ENCODE measurements at regions not wholly inside any gene's neighbourhood (a gene's known extent, or its start where the extent isn't known, plus 50 kb on each side); places are given as distances from the start of the nearest gene placed in this dataset.

DNA sequence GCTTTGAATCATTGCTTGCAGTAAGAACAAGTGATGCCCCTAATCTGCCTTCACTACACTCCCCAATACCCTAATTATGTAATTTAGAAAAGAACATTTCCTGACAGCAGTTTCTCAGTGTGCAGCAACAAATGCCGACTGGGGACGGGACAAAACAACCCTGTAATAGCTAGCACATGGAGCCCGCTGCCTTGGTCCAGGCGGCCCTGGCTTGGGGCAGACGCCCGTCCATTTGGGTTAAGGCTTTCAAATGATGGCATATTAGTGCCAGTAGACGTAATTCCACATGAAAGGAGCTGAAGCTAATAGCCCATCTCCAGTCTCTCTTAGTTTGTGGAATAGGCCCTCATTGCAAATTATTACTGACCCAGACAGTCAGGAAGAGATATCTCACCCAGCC lies 150.6 kb upstream of the PITX1 start:
- no peaks in the 10 kb centered on the region for H3K36me3 ChIP-seq (ENCODE audit: control insufficient read depth, insufficient read depth, low read length)
- no peaks in the 10 kb centered on the region for H3K27me3 ChIP-seq (ENCODE audit: control insufficient read depth, insufficient read depth, low read length)
- H3K4me3 ChIP-seq (ENCODE audit: low read length) = no peak overlapping the region
- H3K4me1 ChIP-seq (ENCODE audit: control insufficient read depth, insufficient read depth, low read length) = no peaks in the 10 kb centered on the region
- no peak overlapping the region for H3K9ac ChIP-seq (ENCODE audit: low read length)
- H3K27ac ChIP-seq (ENCODE audit: low read depth, low read length) = no peak overlapping the region

DNA sequence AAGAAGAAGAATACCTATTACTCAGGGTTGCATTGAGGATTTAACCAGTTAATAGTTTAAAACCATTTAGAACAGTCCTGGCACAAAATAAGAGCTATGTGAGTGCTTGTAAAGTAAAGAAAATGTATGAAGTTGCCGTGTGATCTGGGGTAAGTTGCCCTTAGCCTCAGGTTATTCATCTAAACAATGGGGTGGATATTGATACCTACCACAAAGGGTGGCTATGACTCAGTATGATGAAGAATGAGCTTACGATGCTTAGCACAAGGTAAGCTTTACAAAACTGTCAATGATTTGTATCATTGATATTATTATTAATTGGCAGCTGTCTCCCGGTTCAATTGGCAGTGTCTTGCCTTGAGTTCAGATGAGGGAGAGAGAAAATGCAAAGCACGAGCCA lies 149.4 kb upstream of the PITX1 start:
- no peak overlapping the region for H3K9ac ChIP-seq (ENCODE audit: low read length)
- H3K36me3 ChIP-seq (ENCODE audit: control insufficient read depth, insufficient read depth, low read length) = no peaks in the 10 kb centered on the region
- no peak overlapping the region for H3K27ac ChIP-seq (ENCODE audit: low read depth, low read length)
- H3K4me1 ChIP-seq (ENCODE audit: control insufficient read depth, insufficient read depth, low read length) = no peaks in the 10 kb centered on the region
- no peak overlapping the region for H3K4me3 ChIP-seq (ENCODE audit: low read length)
- H3K27me3 ChIP-seq (ENCODE audit: control insufficient read depth, insufficient read depth, low read length) = no peaks in the 10 kb centered on the region

- Histone ChIP-seq H3K9ac (ENCODE audit: low read length) (no peak overlapping the region), H3K27ac (ENCODE audit: low read depth, low read length) (no peak overlapping the region), H3K27me3 (ENCODE audit: control insufficient read depth, insufficient read depth, low read length) (no peaks in the 10 kb centered on the region), H3K36me3 (ENCODE audit: control insufficient read depth, insufficient read depth, low read length) (no peaks in the 10 kb centered on the region), H3K4me3 (ENCODE audit: low read length) (no peak overlapping the region), H3K4me1 (ENCODE audit: control insufficient read depth, insufficient read depth, low read length) (no peaks in the 10 kb centered on the region)
Measured at GRCh38 chr5:135182675-135183074, 148.6 kb upstream of the PITX1 start.

GRCh38 chr5:135181653-135182052 lies 147.6 kb upstream of the PITX1 start:
- no peak overlapping the region for H3K4me3 ChIP-seq (ENCODE audit: low read length)
- H3K36me3 ChIP-seq (ENCODE audit: control insufficient read depth, insufficient read depth, low read length) = no peaks in the 10 kb centered on the region
- no peaks in the 10 kb centered on the region for H3K4me1 ChIP-seq (ENCODE audit: control insufficient read depth, insufficient read depth, low read length)
- no peak overlapping the region for H3K9ac ChIP-seq (ENCODE audit: low read length)
- no peak overlapping the region for H3K27ac ChIP-seq (ENCODE audit: low read depth, low read length)
- H3K27me3 ChIP-seq (ENCODE audit: control insufficient read depth, insufficient read depth, low read length) = no peaks in the 10 kb centered on the region

DNA sequence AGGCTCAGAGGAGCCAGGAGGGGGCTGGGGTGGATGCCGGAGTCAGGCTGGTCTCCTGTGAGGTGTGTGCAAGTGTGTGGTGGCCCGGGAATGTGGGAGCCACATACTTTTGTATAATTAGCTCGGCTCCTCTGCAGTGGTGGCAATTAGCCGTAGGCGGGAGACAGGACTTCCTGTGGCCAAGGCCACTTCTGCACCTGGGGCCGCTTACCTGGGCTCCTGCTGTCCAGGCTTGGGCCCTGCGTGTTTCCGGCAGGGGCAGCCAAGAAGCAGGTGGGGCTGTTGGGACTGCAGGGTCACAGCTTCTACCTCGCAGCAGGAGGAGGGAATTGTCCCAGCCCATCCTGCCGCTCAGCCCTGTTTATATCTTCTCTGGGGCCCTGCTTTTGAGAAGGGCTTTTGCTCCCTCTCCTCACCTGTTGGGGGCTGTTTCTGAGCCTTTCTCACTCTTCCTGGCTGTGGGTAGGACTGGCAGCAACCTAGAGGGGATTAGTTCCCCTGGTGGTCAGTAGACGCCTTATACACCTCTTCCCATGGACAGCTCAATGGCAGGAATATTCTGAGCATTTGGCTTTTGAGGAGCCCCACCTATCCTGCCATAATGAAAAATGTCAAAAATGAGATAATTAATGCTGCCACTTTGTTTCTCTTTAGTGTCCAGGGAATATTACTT lies 145.4 kb upstream of the PITX1 start:
- H3K4me3 ChIP-seq (ENCODE audit: low read length) = no peak overlapping the region
- H3K27ac ChIP-seq (ENCODE audit: low read depth, low read length) = no peak overlapping the region
- no peak overlapping the region for H3K9ac ChIP-seq (ENCODE audit: low read length)
- H3K36me3 ChIP-seq (ENCODE audit: control insufficient read depth, insufficient read depth, low read length) = no peaks in the 10 kb centered on the region
- H3K27me3 ChIP-seq (ENCODE audit: control insufficient read depth, insufficient read depth, low read length) = peaks cover 1% of the 10 kb centered on the region
- H3K4me1 ChIP-seq (ENCODE audit: control insufficient read depth, insufficient read depth, low read length) = no peaks in the 10 kb centered on the region

DNA sequence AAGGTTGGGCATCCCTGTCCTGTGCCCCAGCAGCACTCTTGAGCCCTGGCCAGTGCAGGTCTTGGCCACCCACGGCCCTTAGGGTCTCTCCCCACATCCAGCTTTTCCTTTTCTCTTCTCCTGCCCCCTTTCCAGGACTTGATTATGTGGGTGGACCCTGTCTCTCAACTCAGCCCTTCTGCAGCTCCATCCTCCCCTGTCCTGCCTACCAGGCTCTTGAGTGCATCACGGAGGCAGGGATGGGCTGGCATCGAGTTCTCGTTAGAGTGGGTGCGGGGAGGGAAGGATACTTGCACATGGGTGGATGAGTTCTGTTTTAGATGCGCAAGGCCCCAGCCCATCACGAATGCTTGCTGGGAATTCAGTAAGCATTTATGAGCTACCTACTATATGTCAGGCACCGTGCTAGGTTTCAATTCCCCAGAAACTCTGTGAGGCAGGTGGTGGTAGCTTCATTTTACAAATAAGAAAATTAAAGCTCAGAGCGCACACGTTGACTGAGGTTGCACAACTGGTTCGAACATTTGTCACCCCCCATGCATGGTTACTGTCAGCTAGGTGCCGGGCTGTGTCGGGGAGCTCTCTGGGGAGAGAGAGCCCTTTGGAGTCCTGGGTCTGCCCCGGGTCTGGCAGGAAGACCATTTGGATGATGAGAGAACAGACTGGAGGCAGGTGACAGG lies 144.6 kb upstream of the PITX1 start:
- H3K27ac ChIP-seq (ENCODE audit: low read depth, low read length) = no peak overlapping the region
- no peak overlapping the region for H3K4me3 ChIP-seq (ENCODE audit: low read length)
- peaks cover 4% of the 10 kb centered on the region for H3K27me3 ChIP-seq (ENCODE audit: control insufficient read depth, insufficient read depth, low read length)
- no peaks in the 10 kb centered on the region for H3K36me3 ChIP-seq (ENCODE audit: control insufficient read depth, insufficient read depth, low read length)
- no peak overlapping the region for H3K9ac ChIP-seq (ENCODE audit: low read length)
- H3K4me1 ChIP-seq (ENCODE audit: control insufficient read depth, insufficient read depth, low read length) = no peaks in the 10 kb centered on the region

- Histone ChIP-seq H3K27ac (ENCODE audit: low read depth, low read length) (no peak overlapping the region), H3K27me3 (ENCODE audit: control insufficient read depth, insufficient read depth, low read length) (peaks cover 4% of the 10 kb centered on the region), H3K36me3 (ENCODE audit: control insufficient read depth, insufficient read depth, low read length) (no peaks in the 10 kb centered on the region), H3K9ac (ENCODE audit: low read length) (no peak overlapping the region), H3K4me3 (ENCODE audit: low read length) (no peak overlapping the region), H3K4me1 (ENCODE audit: control insufficient read depth, insufficient read depth, low read length) (no peaks in the 10 kb centered on the region)
Measured at GRCh38 chr5:135177591-135177990, 143.6 kb upstream of the PITX1 start.

DNA sequence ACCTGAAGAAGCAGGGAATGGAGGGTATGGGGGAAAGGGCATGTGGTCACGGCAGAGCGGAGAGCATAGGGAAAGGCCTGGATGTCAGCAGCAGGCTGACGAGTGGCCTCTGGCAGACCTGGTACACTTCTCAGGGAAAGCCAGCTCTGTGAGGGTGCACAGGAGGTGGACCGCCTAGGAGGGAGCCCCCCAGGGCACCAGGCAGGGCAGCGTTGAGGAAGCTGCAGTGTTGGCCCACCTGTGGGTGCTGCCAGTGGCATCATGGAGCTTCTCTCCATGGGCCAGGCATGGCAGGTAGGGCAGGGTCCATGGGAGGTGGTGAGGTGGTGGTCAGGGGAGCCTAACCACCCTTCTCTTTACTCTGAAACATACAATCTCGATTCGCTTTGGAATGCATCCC lies 143.0 kb upstream of the PITX1 start:
- H3K36me3 ChIP-seq (ENCODE audit: control insufficient read depth, insufficient read depth, low read length) = no peaks in the 10 kb centered on the region
- no peak overlapping the region for H3K9ac ChIP-seq (ENCODE audit: low read length)
- no peak overlapping the region for H3K4me3 ChIP-seq (ENCODE audit: low read length)
- H3K4me1 ChIP-seq (ENCODE audit: control insufficient read depth, insufficient read depth, low read length) = no peaks in the 10 kb centered on the region
- H3K27ac ChIP-seq (ENCODE audit: low read depth, low read length) = no peak overlapping the region
- H3K27me3 ChIP-seq (ENCODE audit: control insufficient read depth, insufficient read depth, low read length) = peaks cover 4% of the 10 kb centered on the region

- Histone ChIP-seq H3K9ac (ENCODE audit: low read length) (no peak overlapping the region), H3K4me3 (ENCODE audit: low read length) (no peak overlapping the region), H3K27me3 (ENCODE audit: control insufficient read depth, insufficient read depth, low read length) (peaks cover 4% of the 10 kb centered on the region), H3K4me1 (ENCODE audit: control insufficient read depth, insufficient read depth, low read length) (no peaks in the 10 kb centered on the region), H3K27ac (ENCODE audit: low read depth, low read length) (no peak overlapping the region), H3K36me3 (ENCODE audit: control insufficient read depth, insufficient read depth, low read length) (no peaks in the 10 kb centered on the region)
Measured at GRCh38 chr5:135174315-135175096, 140.5 kb upstream of the PITX1 start.

DNA sequence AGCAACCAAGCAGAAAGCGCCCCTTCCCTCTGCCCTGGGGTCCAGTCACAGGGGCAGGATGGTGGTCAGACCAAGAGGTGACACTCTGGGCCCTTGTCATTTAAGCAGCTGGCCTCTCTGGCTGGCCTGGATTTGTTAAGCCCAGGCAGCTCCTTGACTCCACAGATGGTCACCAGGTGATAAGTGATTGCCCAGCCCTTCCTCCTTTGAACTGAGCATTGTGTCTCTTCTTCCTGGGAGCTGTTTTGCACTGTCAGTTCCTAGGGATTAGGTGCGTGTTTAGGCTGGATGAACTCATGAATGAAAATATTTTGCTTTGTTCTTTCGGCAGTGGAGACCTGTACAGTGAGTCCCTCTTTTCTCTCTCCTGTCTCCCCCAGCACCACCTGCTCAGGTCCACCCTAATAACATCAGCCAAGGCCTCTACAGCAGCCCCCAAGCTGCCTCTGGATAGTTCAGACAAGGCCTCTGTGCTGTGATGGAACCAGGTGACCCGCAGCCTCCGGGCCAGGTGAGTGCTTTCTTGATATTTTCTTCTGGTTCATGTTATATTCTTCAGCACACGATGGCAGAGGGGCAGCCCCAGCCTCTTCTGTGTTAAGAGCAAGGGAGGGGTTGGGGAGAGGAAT lies 139.7 kb upstream of the PITX1 start:
- Histone ChIP-seq H3K36me3 (ENCODE audit: control insufficient read depth, insufficient read depth, low read length) (no peaks in the 10 kb centered on the region), H3K4me1 (ENCODE audit: control insufficient read depth, insufficient read depth, low read length) (no peaks in the 10 kb centered on the region), H3K27ac (ENCODE audit: low read depth, low read length) (no peak overlapping the region), H3K9ac (ENCODE audit: low read length) (no peak overlapping the region), H3K4me3 (ENCODE audit: low read length) (no peak overlapping the region), H3K27me3 (ENCODE audit: control insufficient read depth, insufficient read depth, low read length) (peaks cover 4% of the 10 kb centered on the region)

DNA sequence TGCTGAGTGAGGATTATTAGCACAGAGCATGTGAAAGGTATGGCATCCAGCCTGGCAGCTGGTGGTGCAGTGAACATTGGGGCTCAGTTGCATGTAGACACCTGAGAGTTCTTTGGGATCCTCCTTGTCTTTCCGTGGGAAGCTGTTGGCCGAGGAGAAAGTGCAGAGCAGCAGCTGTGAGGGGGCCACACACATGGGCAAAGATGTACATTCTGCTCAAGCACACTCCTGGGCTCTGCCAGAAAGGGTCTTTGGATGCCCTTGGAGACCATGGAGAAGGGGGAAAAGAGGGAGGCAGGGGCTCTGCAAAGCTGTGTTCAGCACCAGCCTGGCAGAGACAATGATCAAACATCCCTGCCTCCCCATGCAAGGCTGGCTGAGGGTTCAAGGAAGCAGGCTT lies 138.7 kb upstream of the PITX1 start:
- Histone ChIP-seq H3K36me3 (ENCODE audit: control insufficient read depth, insufficient read depth, low read length) (no peaks in the 10 kb centered on the region), H3K4me1 (ENCODE audit: control insufficient read depth, insufficient read depth, low read length) (no peaks in the 10 kb centered on the region), H3K27ac (ENCODE audit: low read depth, low read length) (no peak overlapping the region), H3K9ac (ENCODE audit: low read length) (no peak overlapping the region), H3K4me3 (ENCODE audit: low read length) (no peak overlapping the region), H3K27me3 (ENCODE audit: control insufficient read depth, insufficient read depth, low read length) (peaks cover 4% of the 10 kb centered on the region)

DNA sequence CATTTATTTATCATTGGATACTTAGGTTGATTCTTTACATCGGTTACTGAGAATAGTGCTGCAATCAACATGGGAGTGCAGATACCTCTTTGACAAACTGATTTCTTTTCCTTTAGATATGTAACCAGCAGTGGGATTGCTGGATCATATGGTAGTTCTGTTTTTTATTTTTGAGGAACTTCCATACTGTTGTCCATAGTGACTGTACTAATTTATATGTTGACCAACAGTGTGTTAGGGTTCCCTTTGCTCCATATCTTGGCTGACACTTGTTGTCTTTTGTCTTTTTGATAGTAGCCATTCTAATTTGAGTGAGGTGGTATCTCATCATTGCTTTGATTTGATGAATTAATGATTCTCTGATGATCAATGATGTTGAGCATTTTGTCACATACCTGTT lies 137.3 kb upstream of the PITX1 start:
- Histone ChIP-seq H3K27me3 (ENCODE audit: control insufficient read depth, insufficient read depth, low read length) (peaks cover 4% of the 10 kb centered on the region), H3K36me3 (ENCODE audit: control insufficient read depth, insufficient read depth, low read length) (no peaks in the 10 kb centered on the region)

More for the DNA sequence above, 137.3 kb upstream of the PITX1 start:
- no peak overlapping the region for H3K9ac ChIP-seq (ENCODE audit: low read length)
- no peak overlapping the region for H3K27ac ChIP-seq (ENCODE audit: low read depth, low read length)
- no peak overlapping the region for H3K4me3 ChIP-seq (ENCODE audit: low read length)
- no peaks in the 10 kb centered on the region for H3K4me1 ChIP-seq (ENCODE audit: control insufficient read depth, insufficient read depth, low read length)
